HG02973 (cell line): ENCODE measurements at regions not wholly inside any gene's neighbourhood (a gene's known extent, or its start where the extent isn't known, plus 50 kb on each side); places are given as distances from the start of the nearest gene placed in this dataset.
"Not testable (repeated sequence)": the region's sequence is repeated elsewhere in the genome, so short reads cannot be mapped to it uniquely, and the experiment has no call there.

Experiments
- ATAC-seq: cut with Tn5 transposase; IDR thresholded peaks from one replicate; pipeline ENCODE4 v1.9.1; 2021; ENCODE audit warnings: moderate library complexity; ENCODE audit not compliant: unreplicated experiment

GRCh38 chr1:146883190-146883589 is 54.9 kb upstream of the NBPF12 start:
- not testable (repeated sequence) for ATAC-seq

GRCh38 chr1:146881096-146881495 is 57.0 kb upstream of the NBPF12 start:
- not testable (repeated sequence) for ATAC-seq

GRCh38 chr1:146863799-146864319 is 74.3 kb upstream of the NBPF12 start:
- not testable (repeated sequence) for ATAC-seq

DNA sequence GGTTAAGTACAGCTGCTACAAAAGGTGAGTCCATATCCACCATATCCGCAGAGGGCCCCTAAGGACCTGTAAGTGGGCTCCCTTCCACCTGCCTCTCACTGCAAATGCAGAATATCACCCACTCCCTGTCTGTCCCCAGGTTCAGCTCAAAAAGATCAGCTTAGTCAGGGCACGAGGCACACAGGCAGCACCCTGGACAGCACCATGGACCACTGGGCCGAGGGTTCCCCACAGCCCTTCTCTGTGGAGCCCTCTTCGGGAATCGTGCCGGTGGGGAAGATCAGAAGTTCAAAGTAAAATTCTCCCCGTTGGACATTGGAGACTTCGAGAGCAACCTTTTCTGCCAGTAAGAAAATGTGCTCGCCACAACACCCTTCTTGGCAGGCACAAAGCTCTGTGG is 85.0 kb upstream of the NBPF12 start:
- ATAC-seq, result not testable (repeated sequence)

DNA sequence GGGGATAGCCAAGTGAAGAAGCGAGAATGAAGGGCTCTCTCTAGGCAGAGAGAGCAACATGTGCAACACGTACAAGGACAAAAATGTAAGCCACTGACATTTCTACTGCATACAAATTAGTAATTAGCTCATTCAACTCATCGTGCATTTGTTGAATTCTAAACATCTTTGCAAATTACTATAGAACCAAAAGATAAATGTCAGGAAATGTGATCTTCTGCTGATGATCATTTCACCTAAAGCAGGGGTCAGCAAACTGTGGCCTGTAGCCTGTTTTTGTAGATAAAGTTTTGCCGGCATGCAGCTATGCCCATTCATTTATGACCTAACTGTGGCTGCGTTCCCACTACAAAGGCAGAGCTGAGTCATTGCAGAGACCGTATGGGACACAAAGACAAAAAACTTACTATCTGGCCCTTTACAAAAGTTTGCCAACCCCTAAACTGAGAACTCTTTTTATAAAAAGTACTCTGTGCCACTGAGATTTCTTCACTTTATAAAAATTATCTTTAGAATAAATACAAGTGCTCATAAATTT is 87.7 kb upstream of the NBPF12 start:
- not testable (repeated sequence) for ATAC-seq

- ATAC-seq, result not testable (repeated sequence)
Observed at GRCh38 chr1:146838725-146839124, 99.4 kb upstream of the NBPF12 start.

DNA sequence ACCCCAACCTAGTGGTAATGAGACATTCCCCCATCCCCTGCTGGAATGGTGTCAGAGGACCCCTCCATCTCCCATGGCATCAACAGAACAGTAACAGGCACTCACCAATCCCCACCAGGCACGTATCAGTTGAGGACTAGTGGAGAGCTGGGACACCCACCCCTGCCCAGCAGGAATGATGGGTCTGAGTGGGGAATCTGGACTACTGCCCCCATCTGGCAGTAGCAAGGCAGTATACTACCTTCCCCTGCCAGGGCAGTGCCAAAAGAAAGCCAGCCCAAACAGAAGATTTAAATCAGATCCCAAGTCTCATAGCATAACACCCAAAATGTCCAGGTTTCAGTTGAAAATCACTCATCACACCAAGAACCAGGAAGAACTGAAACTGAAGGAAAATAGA is 111.2 kb upstream of the NBPF12 start:
- ATAC-seq, result not testable (repeated sequence)

- ATAC-seq, result not testable (repeated sequence)
Observed at GRCh38 chr1:146794236-146794635, 143.9 kb upstream of the NBPF12 start.

DNA sequence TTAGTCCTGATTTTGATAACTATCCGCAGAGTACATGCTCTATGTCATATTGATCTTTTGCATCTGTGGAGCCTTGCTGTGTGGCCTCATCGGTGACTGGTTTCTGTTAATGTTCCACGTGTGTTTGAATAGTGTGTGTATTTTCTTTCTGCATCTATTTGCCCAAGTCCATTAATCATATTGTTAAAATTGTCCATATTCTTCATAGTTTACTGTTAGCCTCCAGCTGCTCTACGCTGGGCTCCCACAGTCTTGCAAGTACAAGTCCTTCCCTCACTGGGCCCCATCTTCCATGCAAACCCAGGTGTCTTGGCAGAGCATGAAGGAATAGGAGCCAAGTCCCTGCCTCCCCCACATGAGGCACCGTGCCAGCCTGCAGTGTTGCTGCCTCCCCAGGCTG is 145.4 kb upstream of the NBPF12 start:
- not testable (repeated sequence) for ATAC-seq

GRCh38 chr1:146784212-146784940 is 153.7 kb upstream of the NBPF12 start:
- not testable (repeated sequence) for ATAC-seq

DNA sequence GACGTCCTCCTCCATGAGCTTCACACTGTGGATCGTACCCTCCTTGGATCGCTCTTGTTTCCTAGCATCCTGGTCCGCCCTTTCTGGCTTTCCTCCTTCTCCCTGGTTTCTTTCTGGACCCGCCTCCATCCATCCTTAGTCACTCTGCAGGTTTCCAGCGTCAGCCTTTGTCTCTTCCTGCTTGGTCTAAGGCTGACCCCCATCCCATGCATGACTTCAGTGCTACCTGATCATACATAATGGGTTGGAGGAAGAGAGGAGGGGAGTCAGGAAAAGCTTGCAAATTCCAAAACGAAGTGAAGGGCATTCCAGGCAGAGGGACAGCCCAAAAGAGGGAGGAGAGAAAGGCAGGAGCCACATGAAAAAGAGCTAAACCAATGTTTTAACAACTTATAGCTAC is 156.9 kb upstream of the NBPF12 start:
- not testable (repeated sequence) for ATAC-seq

- ATAC-seq, result not testable (repeated sequence)
Observed at GRCh38 chr1:146777826-146778602, 160.1 kb upstream of the NBPF12 start.

DNA sequence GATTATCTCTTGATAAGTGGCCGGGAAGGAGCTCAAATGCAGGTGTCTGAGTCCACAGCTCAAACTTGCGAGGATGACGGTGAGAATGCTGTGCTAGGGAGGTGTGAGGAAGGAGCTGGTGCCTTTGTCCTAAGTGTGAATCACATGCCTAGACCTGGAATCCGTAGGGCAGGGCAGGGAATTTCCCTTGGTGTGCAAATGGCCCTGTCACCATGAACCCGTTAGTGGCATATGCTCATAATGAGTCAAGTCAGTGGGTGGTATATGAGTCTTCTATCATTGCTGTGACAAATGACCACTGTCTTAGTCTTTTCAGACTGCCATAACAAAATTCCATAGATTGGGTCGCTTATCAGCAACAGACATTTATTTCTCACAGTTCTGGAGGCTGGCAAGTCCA is 163.1 kb upstream of the NBPF12 start:
- ATAC-seq, result not testable (repeated sequence)

DNA sequence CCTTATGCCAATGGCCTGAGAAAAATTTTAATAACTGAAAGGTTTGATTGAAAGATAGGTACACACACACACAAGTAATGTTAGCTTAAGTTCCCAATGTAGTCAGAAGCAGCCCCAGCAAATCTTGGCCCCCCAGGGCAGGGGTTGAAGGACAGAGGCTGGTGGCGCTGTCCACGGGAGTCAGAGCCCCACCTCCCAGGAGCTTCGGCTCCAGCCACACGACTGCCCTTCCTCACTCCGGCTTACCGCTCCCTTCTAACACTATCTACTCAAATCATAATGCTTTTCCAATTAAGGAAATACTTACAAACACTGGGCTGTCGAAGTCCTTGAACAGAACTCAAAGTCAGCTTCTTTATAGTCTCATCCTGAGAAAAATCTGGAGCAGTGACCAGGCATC is 163.9 kb upstream of the NBPF12 start:
- not testable (repeated sequence) for ATAC-seq

- ATAC-seq, result not testable (repeated sequence)
Observed at GRCh38 chr1:146771409-146771808, 166.7 kb upstream of the NBPF12 start.

DNA sequence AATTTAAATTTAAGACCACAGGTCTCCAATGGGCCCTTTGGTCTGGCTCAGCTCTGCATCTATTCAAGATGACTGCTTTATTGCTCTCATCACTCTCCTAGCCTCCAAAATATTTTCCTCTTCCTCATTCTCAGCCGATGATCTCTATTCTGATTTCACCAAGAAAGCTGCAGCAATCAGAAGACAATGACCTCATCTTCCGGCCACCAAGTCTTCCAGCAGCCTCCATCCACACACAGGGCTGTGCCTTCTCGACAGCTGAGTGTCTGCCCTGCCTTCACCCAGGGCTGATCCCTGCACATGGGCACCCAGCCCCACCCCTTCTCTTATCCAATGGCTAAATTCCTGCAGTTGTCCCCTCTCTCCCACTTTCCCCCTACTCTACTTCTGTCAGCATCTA is 167.1 kb upstream of the NBPF12 start:
- not testable (repeated sequence) for ATAC-seq

DNA sequence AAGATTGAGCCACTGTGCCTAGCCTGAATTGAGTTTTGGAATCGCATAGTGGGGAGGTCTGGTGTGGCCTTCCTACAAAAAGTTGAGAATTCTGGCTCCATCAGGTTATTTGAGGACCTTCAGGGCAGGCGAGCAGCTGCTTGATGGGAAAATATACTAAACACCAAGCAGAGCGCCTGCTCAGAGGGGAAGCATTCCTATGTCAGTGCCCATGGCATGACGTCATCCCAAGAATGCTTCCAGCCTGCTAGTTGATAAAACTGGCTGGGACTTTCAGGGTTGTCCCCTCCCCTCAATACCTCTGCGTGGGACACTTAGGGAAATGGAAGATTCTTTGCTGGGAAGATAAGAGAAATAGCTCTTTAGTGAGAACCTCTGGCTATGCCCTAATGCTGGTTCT is 174.9 kb upstream of the NBPF12 start:
- ATAC-seq, result not testable (repeated sequence)

- ATAC-seq, result not testable (repeated sequence)
Observed at GRCh38 chr1:146756858-146757257, 181.3 kb upstream of the NBPF12 start.

DNA sequence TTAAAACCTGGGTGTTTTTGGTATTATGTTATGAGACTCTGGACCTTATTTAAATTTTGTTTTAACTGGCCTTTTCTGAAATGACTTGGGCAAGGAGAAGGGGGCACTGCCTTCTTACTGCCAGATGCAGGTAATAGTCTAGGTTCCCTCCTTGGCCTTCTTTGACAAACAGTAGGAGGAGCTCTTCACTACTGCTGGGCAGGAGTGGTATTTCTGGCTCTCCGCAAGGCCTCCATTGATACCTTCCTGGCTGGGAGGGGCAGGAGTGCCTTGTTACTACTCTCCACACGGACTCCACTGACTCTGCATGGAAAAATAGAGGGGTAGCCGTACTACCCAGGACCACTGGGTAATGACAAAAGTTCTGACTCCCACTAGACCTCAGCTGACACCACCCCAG is 189.4 kb upstream of the NBPF12 start:
- ATAC-seq, result not testable (repeated sequence)

DNA sequence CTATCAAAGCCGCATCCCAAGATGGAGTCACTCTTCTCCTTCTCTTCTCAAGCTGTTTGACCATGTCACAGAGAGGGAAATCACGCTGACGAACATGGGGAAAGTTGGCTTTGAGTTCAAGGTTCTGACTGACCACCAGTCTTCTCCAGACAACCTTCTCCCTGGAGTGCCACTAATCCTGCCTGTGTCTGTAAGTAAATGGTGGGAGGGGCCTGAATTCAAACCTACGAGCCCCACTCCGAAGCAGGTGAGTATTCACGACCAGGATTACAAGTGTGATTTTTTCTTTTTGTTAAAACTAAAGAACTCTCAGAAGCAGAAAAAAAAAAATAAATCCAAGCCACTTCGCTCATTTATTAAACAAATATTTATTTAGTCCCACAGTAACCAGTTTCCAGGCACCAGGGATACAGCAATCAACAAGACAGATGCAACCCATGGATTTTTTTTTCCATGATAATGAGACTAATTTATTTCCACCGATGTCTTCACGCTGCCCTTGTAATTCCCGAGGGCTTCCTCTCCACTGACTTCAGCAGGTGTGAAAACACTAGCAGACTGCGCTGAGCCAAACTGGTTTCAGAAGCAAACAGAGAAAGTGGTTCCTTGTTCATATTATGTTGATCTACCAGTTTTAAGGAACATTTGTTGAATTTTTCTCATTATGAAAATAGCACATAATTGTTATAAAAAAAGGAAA is 206.0 kb upstream of the NBPF12 start:
- not testable (repeated sequence) for ATAC-seq
